Ascending aorta (tissue), 2 donors: ENCODE measurements at regions not wholly inside any gene's neighbourhood (a gene's known extent, or its start where the extent isn't known, plus 50 kb on each side); places are given as distances from the start of the nearest gene placed in this dataset.
"Not testable (repeated sequence)": the region's sequence is repeated elsewhere in the genome, so short reads cannot be mapped to it uniquely, and the experiment has no call there.

ENCODE experiments used
- DNase-seq, 2 donors: peaks; one replicate each; pipeline ENCODE4 v3.0.0-alpha.2; 2019; ENCODE audit warnings: low spot score in 2 of 2
- H3K27ac ChIP-seq, 2 donors: fragments of 200-600 bp; sonication (generic); one replicate each; pipeline ENCODE4 v1.5.1; 2016 to 2017; ENCODE audit warnings: mild to moderate bottlenecking in 1 of 2
- H3K27me3 ChIP-seq: fragments of 200-600 bp; sonication (generic); one replicate; pipeline ENCODE4 v1.5.1; 2017
- H3K36me3 ChIP-seq, 2 donors: fragments of 200-600 bp; sonication (generic); one replicate each; pipeline ENCODE4 v1.5.1; 2016
- H3K4me1 ChIP-seq, 2 donors: fragments of 200-600 bp; sonication (generic); one replicate each; pipeline ENCODE4 v1.5.1; 2016 to 2017; ENCODE audit warnings: mild to moderate bottlenecking in 1 of 2
- H3K4me3 ChIP-seq, 2 donors: fragments of 200-600 bp; sonication (generic); one replicate each; pipeline ENCODE4 v1.5.1; 2016 to 2017; ENCODE audit warnings: mild to moderate bottlenecking in 1 of 2
- H3K9me3 ChIP-seq, 2 donors: fragments of 200-600 bp; sonication (generic); one replicate each; pipeline ENCODE4 v1.5.1; 2016
- CTCF ChIP-seq, 3 experiments: fragments of 200-600 bp in 2 of 3; fragments of 450-650 bp in 1 of 3; sonication (generic) in 2 of 3; IDR thresholded peaks; one replicate each; pipeline ENCODE4 v1.5.1; 2016 to 2019; ENCODE audit warnings: antibody characterized with exemption in 3 of 3, mild to moderate bottlenecking in 1 of 3, moderate library complexity in 1 of 3
- intact Hi-C: fragments of 100-400 bp; cut with DNase I; formaldehyde crosslinking; loops from one replicate; pipeline ENCODE4 v1.15.1; 2023

GRCh38 chr18:28281400-28281799 lies 104.5 kb upstream of the CDH2 start:
- Histone ChIP-seq H3K9me3 (no peaks in the 10 kb centered on the region), H3K27me3 (no peaks in the 10 kb centered on the region), H3K4me3 (no peak overlapping the region), H3K27ac (no peak overlapping the region), H3K4me1 (no peaks in the 10 kb centered on the region), H3K36me3 (no peaks in the 10 kb centered on the region)
- TF ChIP-seq CTCF (IDR thresholded peaks at IDR 0.05): no peak
- DNase-seq: no peak
- intact Hi-C loops: no loop called here

- intact Hi-C loops: no loop called here
- Histone ChIP-seq H3K9me3 (no peaks in the 10 kb centered on the region), H3K27ac (no peak overlapping the region), H3K27me3 (no peaks in the 10 kb centered on the region), H3K4me1 (no peaks in the 10 kb centered on the region), H3K36me3 (no peaks in the 10 kb centered on the region), H3K4me3 (no peak overlapping the region)
- no peak for DNase-seq
- no peak for TF ChIP-seq CTCF (IDR thresholded peaks at IDR 0.05)
Observed at GRCh38 chr18:28269750-28270149, 92.8 kb upstream of the CDH2 start.

GRCh38 chr18:28267878-28268625 lies 91.1 kb upstream of the CDH2 start:
- intact Hi-C loops: no loop called here
- no peak overlapping the region for H3K4me3 ChIP-seq
- no peaks in the 10 kb centered on the region for H3K27me3 ChIP-seq
- H3K9me3 ChIP-seq: no peaks in the 10 kb centered on the region
- no peak overlapping the region for H3K27ac ChIP-seq
- no peak for DNase-seq
- H3K36me3 ChIP-seq: no peaks in the 10 kb centered on the region
- no peaks in the 10 kb centered on the region for H3K4me1 ChIP-seq
- no peak for TF ChIP-seq CTCF (IDR thresholded peaks at IDR 0.05)

- TF ChIP-seq CTCF (IDR thresholded peaks at IDR 0.05): no peak
- no peaks in the 10 kb centered on the region for H3K9me3 ChIP-seq
- DNase-seq: no peak
- no peaks in the 10 kb centered on the region for H3K4me1 ChIP-seq
- H3K27ac ChIP-seq: no peak overlapping the region
- intact Hi-C loops: no loop called here
- no peak overlapping the region for H3K4me3 ChIP-seq
- no peaks in the 10 kb centered on the region for H3K36me3 ChIP-seq
- no peaks in the 10 kb centered on the region for H3K27me3 ChIP-seq
Observed at GRCh38 chr18:28267276-28267675, 90.3 kb upstream of the CDH2 start.

GRCh38 chr18:28256166-28256565 lies 79.2 kb upstream of the CDH2 start:
- no peak overlapping the region for H3K4me3 ChIP-seq
- no peaks in the 10 kb centered on the region for H3K4me1 ChIP-seq
- intact Hi-C loops: no loop called here
- no peak for DNase-seq
- no peaks in the 10 kb centered on the region for H3K27me3 ChIP-seq
- H3K36me3 ChIP-seq: no peaks in the 10 kb centered on the region
- TF ChIP-seq CTCF (IDR thresholded peaks at IDR 0.05): no peak
- H3K9me3 ChIP-seq: no peaks in the 10 kb centered on the region
- no peak overlapping the region for H3K27ac ChIP-seq

- Histone ChIP-seq H3K27me3 (no peaks in the 10 kb centered on the region), H3K9me3 (no peaks in the 10 kb centered on the region), H3K4me3 (no peak overlapping the region), H3K27ac (no peak overlapping the region), H3K36me3 (no peaks in the 10 kb centered on the region), H3K4me1 (no peaks in the 10 kb centered on the region)
- intact Hi-C loops: no loop called here
- DNase-seq: no peak
- no peak for TF ChIP-seq CTCF (IDR thresholded peaks at IDR 0.05)
Observed at GRCh38 chr18:28248653-28249052, 71.7 kb upstream of the CDH2 start.

GRCh38 chr18:28240626-28241025 lies 63.7 kb upstream of the CDH2 start:
- H3K9me3 ChIP-seq, H3K36me3 ChIP-seq, intact Hi-C loops, H3K27ac ChIP-seq, DNase-seq, H3K4me1 ChIP-seq, H3K4me3 ChIP-seq, H3K27me3 ChIP-seq: not testable (repeated sequence)
